ENCODE measurements at regions not wholly inside any gene's neighbourhood (a gene's known extent, or its start where the extent isn't known, plus 50 kb on each side); places are given as distances from the start of the nearest gene placed in this dataset.

DNA sequence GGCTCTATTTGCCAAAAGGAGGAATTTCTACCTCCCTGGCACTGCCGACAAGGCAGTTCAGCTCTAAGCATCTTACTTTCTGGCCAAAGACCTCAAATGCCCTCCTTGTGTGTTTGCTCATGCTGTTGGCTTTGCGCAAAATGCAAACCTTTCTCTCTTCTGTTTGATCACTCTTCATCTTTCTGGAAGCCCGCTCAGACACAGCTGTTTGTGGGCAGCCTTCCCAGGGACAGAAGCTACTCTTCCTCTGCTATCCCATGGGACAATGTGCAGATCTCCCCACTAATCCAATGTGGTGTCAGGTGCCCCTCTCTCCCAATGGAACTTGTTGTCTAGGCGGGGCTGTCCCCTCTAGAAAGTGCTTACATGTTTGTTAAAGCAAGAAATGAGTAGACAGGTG lies 278.7 kb downstream of the CCSER2 start:
- DNase-seq (ENCODE audit: low read depth) = no peak
- TF ChIP-seq, protein P1, sequence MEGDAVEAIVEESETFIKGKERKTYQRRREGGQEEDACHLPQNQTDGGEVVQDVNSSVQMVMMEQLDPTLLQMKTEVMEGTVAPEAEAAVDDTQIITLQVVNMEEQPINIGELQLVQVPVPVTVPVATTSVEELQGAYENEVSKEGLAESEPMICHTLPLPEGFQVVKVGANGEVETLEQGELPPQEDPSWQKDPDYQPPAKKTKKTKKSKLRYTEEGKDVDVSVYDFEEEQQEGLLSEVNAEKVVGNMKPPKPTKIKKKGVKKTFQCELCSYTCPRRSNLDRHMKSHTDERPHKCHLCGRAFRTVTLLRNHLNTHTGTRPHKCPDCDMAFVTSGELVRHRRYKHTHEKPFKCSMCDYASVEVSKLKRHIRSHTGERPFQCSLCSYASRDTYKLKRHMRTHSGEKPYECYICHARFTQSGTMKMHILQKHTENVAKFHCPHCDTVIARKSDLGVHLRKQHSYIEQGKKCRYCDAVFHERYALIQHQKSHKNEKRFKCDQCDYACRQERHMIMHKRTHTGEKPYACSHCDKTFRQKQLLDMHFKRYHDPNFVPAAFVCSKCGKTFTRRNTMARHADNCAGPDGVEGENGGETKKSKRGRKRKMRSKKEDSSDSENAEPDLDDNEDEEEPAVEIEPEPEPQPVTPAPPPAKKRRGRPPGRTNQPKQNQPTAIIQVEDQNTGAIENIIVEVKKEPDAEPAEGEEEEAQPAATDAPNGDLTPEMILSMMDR (IDR thresholded peaks at IDR 0.05; ENCODE audit: low read depth, low read length) = no peak
- TF ChIP-seq, protein P2, sequence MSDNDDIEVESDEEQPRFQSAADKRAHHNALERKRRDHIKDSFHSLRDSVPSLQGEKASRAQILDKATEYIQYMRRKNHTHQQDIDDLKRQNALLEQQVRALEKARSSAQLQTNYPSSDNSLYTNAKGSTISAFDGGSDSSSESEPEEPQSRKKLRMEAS (IDR thresholded peaks at IDR 0.05; ENCODE audit: low read depth, low read length) = no peak
- TF ChIP-seq MYC (IDR thresholded peaks at IDR 0.05; ENCODE audit: low read depth, low read length) (no peak), POLR2A (IDR thresholded peaks at IDR 0.05; ENCODE audit: extremely low read depth, insufficient read length) (no peak)
- H3K4me3 ChIP-seq (ENCODE audit: low read depth, low read length) = no peak overlapping the region

DNA sequence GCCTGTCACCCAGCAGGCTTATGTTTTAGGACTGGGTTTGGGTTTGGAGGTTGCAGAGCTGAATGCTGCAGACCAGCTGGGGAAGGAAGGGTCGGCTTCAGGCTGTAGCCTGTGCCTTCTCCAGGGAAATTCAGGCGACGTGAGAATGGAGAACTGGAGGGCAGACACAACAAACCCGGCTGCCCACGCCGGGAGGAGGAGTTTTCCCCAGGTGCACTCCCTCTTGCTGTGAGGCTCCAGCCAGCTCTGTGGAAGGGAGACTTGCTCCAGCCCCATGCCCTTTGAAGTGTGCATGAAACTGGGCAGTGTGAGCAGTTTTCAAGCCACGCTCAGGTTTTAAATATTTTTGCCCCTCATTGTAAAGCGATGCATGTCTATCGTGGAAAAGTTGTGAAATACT lies 279.1 kb downstream of the CCSER2 start:
- TF ChIP-seq POLR2A (IDR thresholded peaks at IDR 0.05; ENCODE audit: extremely low read depth, insufficient read length) = no peak
- TF ChIP-seq, protein P2 (IDR thresholded peaks at IDR 0.05; ENCODE audit: low read depth, low read length) = no peak
- TF ChIP-seq MYC (IDR thresholded peaks at IDR 0.05; ENCODE audit: low read depth, low read length) = no peak
- TF ChIP-seq, protein P1 (IDR thresholded peaks at IDR 0.05; ENCODE audit: low read depth, low read length) = no peak
- no peak overlapping the region for H3K4me3 ChIP-seq (ENCODE audit: low read depth, low read length)
- DNase-seq (ENCODE audit: low read depth) = no peak

DNA sequence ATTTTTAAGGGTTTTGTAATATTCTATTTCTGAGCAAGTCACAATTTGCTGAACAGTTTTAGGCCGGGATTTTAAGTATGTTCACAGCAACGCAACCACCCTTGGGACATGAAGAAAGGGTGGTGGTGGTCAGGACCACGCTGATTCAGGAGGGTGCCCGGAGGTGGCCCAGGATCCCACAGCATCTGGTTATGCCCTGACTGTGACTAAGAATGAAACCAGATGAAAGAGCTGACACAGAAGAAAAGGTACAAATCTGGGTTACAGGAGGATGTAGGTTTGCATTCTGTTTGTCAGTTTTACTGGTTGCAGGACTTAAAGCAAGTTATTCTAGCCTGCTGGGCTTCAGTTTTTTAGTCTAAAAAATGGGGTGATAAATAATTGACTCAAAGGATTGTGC lies 279.7 kb downstream of the CCSER2 start:
- no peak overlapping the region for H3K4me3 ChIP-seq (ENCODE audit: low read depth, low read length)
- no peak for DNase-seq (ENCODE audit: low read depth)
- TF ChIP-seq, protein P1 (IDR thresholded peaks at IDR 0.05; ENCODE audit: low read depth, low read length) = no peak
- TF ChIP-seq MYC (IDR thresholded peaks at IDR 0.05; ENCODE audit: low read depth, low read length) (no peak), POLR2A (IDR thresholded peaks at IDR 0.05; ENCODE audit: extremely low read depth, insufficient read length) (no peak)
- TF ChIP-seq, protein P2 (IDR thresholded peaks at IDR 0.05; ENCODE audit: low read depth, low read length) = no peak

DNA sequence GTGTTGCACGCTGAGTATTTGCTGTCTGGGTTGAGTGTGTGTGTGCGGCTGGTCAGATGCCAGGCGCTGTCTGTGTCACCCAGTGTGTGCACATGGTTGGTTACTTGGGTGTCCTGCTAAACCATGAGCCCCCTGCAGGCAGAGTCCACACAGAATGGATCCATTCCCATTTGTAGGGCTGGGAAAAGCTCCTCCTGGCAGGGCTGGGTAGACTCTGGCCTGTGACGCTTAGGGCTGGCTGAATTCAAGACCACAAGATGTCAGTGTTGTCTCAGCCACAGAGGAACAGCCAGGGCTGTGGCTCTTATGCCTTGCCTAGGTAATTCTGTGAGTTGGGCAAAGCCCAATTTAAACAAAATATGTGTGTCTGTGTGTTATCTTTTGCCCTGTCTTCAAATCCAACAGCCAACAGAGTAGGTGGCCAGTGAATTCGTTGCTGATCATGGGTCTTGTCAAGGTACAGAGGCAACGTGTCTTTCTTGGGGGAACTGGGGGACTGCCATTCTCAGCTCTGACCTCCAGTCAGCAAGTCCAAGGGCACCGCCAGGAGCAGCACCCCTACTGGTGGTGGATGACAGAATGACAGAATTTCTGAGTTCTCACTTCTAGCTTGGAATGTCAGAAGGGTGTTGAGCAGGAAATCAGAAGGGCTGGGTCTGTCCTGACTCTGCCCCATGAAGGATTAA lies 285.1 kb downstream of the CCSER2 start:
- TF ChIP-seq POLR2A (IDR thresholded peaks at IDR 0.05; ENCODE audit: extremely low read depth, insufficient read length) (no peak), MYC (IDR thresholded peaks at IDR 0.05; ENCODE audit: low read depth, low read length) (no peak)
- TF ChIP-seq, protein P1 (IDR thresholded peaks at IDR 0.05; ENCODE audit: low read depth, low read length) = peak; percentile 30
- TF ChIP-seq, protein P2 (IDR thresholded peaks at IDR 0.05; ENCODE audit: low read depth, low read length) = no peak
- H3K4me3 ChIP-seq (ENCODE audit: low read depth, low read length) = no peak overlapping the region
- DNase-seq (ENCODE audit: low read depth) = peak; percentile 49

DNA sequence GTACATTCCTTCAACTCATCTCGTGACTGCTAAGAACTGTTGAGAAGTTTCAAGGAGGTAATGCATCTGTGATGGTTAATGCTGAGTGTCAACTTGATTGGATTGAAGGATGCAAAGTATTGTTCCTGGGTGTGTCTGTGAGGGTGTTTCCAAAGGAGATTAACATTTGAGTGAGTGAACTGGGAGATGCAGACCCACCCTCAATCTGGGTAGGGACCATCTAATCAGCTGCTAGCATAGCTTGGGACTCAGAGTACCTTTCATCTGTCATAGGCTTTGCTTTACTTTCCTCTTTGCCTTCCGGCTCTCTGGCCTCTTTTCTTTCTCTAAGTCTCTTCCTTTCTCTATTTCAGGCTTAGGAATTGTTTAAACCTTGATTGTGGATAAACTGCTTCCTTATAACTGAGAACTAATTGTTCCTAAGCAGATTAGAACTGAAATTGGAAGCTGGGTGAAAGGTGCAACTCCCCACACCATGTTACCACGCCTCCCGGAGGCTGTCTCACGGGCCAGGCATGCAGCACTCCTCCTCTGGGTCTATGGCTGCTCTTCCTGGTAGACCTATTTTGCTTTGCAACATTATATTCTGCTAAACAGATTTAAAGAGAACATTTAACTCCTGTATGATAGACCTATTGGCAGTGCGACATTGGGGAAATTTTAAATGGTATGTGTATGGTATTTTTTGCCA lies 298.2 kb downstream of the CCSER2 start:
- TF ChIP-seq MYC (IDR thresholded peaks at IDR 0.05; ENCODE audit: low read depth, low read length) (no peak), POLR2A (IDR thresholded peaks at IDR 0.05; ENCODE audit: extremely low read depth, insufficient read length) (no peak)
- TF ChIP-seq, protein P1 (IDR thresholded peaks at IDR 0.05; ENCODE audit: low read depth, low read length) = no peak
- TF ChIP-seq, protein P2 (IDR thresholded peaks at IDR 0.05; ENCODE audit: low read depth, low read length) = no peak
- H3K4me3 ChIP-seq (ENCODE audit: low read depth, low read length) = no peak overlapping the region

More for the DNA sequence above, 298.2 kb downstream of the CCSER2 start:
- DNase-seq (ENCODE audit: low read depth) = no peak
